HepG2 (cell line): ENCODE measurements at regions not wholly inside any gene's neighbourhood (a gene's known extent, or its start where the extent isn't known, plus 50 kb on each side); places are given as distances from the start of the nearest gene placed in this dataset.

ENCODE experiments used
- CTCF ChIP-seq: sonication (generic); formaldehyde crosslinking; IDR thresholded peaks from 2 replicates; pipeline ENCODE4 v1.5.0; 2020; ENCODE audit warnings: mild to moderate bottlenecking, missing genetic modification reagents, moderate library complexity
- ETV6 ChIP-seq: sonication (generic); formaldehyde crosslinking; conservative IDR thresholded peaks from 2 replicates; pipeline ENCODE4 v1.4.0; 2020; ENCODE audit warnings: missing genetic modification reagents
- EZH2 ChIP-seq: conservative IDR thresholded peaks from 2 replicates; pipeline ENCODE4 v1.6.1; 2012; ENCODE audit warnings: mild to moderate bottlenecking, low read depth, low read length, moderate library complexity
- HDAC6 ChIP-seq: fragments of 200-600 bp; sonication (generic); IDR thresholded peaks from 2 replicates; pipeline ENCODE4 v1.7.0; 2017; ENCODE audit warnings: mild to moderate bottlenecking, antibody characterized with exemption, low read length, low read depth
- MEIS1 ChIP-seq: sonication (generic); formaldehyde crosslinking; IDR thresholded peaks from 2 replicates; pipeline ENCODE4 v1.9.0; 2021; ENCODE audit warnings: mild to moderate bottlenecking, missing genetic modification reagents, moderate library complexity, borderline replicate concordance
- PBX2 ChIP-seq: IDR thresholded peaks from 2 replicates; pipeline ENCODE4 v1.6.1; 2016; ENCODE audit warnings: control low read depth
- REST ChIP-seq, 2 experiments: IDR thresholded peaks; 2 replicates each; pipeline ENCODE4 v1.6.1; 2011 to 2012; ENCODE audit warnings: low read length in 2 of 2, borderline replicate concordance in 1 of 2, low read depth in 1 of 2, mild to moderate bottlenecking in 1 of 2, moderate library complexity in 1 of 2
- SP1 ChIP-seq, 2 experiments: fragments of 450-650 bp in 1 of 2; sonication (generic) in 1 of 2; formaldehyde crosslinking in 1 of 2; IDR thresholded peaks; 2 replicates each; pipeline versions ENCODE4 v1.4.0 to v1.6.1; 2016 to 2020; ENCODE audit warnings: missing genetic modification reagents in 1 of 2
- UBTF ChIP-seq: sonication (generic); formaldehyde crosslinking; IDR thresholded peaks from 2 replicates; pipeline ENCODE4 v1.4.0; 2020; ENCODE audit warnings: mild to moderate bottlenecking, missing genetic modification reagents
- YY1 ChIP-seq: IDR thresholded peaks from 2 replicates; pipeline ENCODE4 v1.6.1; 2011; ENCODE audit warnings: low read length, low read depth, moderate library complexity, mild to moderate bottlenecking; ENCODE audit not compliant: insufficient read depth, insufficient replicate concordance

GRCh38 chr9:106643211-106643930 is 219.6 kb upstream of the ZNF462 start:
- TF ChIP-seq UBTF (CRISPR knock-in tag), result no peak
- no peak for TF ChIP-seq ETV6 (CRISPR knock-in tag)
- no peak for TF ChIP-seq YY1
- no peak for TF ChIP-seq MEIS1
- no peak for TF ChIP-seq HDAC6
- no peak for TF ChIP-seq EZH2
- no peak for TF ChIP-seq REST (IDR thresholded peaks at IDR 0.05; ENCODE audit: borderline replicate concordance in 1 of 2, low read depth in 1 of 2, low read length in 2 of 2)
- TF ChIP-seq CTCF (CRISPR knock-in tag), result no peak
- no peak for TF ChIP-seq PBX2 (CRISPR knock-in tag)
- no peak for TF ChIP-seq SP1 (IDR thresholded peaks at IDR 0.05)
- TF ChIP-seq SP1 (CRISPR knock-in tag; IDR thresholded peaks at IDR 0.05), result no peak
